HG02840 (cell line): ENCODE measurements at regions not wholly inside any gene's neighbourhood (a gene's known extent, or its start where the extent isn't known, plus 50 kb on each side); places are given as distances from the start of the nearest gene placed in this dataset.
"Not testable (repeated sequence)": the region's sequence is repeated elsewhere in the genome, so short reads cannot be mapped to it uniquely, and the experiment has no call there.

Experiments
- ATAC-seq: cut with Tn5 transposase; IDR thresholded peaks from one replicate; pipeline ENCODE4 v1.9.1; 2021; ENCODE audit warnings: mild to moderate bottlenecking, moderate library complexity, moderate number of reproducible peaks; ENCODE audit not compliant: unreplicated experiment, low FRiP score

- no peak for ATAC-seq
These were observed 70.5 kb upstream of the CPSF6 start for GRCh38 chr12:69168828-69169227.

GRCh38 chr12:69170293-69170692 is 69.1 kb upstream of the CPSF6 start:
- ATAC-seq, result no peak

DNA sequence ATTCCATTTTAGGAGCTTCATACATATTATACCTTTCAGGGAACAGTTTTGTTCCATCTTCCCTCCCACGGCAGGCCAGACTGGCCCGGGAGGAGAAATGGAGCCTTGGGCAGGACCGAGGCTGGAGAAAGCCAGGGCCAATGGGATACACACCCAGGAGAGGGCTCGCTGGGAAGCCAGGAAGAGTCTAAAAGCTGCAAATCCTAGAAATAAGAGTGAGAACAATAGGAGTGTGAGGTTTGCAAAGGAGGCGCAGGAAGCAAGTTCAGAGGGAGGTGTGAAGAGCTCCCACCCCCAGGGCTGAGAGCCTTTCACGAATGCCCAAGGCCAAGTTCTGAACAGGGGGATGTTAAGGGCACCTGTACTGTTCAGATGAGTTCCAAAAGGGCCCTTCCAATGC is 67.5 kb upstream of the CPSF6 start:
- no peak for ATAC-seq

DNA sequence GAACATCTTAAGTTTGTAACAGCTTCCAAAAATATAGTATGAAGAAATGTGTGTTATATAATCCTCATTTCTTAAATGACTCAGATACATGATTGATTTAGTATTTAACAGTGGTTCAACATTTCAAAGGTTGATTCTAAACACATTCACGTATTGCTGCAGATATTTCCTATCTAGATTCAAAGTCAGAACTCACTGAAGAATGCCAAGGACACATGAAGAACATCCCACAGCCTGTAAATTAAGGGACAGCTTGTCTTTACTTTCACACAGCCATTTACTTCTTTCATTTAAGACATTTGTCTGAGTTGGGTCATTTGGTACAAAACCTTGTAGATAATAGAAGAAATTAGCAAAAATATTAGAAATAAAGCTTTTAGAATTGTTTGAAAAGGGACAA is 66.9 kb upstream of the CPSF6 start:
- ATAC-seq, result no peak

GRCh38 chr12:69173368-69173767 is 66.0 kb upstream of the CPSF6 start:
- no peak for ATAC-seq

DNA sequence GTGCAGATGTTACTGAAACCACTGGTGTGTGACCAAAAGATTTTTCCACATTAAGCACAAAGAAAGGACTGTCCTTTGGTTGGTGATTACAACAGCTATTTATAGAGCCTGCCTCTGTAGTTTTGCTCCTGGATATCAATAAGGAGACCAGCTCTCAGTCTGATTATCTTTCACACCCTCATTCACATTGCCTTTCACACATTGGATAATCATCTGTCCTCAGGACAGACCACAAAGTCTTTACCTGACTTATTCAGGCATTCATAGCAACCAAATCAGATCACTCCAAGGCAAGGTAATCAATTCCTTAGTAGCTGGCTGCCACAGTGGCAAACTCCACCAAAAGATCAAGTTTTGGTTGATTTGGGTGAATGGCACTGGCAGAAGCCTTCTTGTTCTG is 59.6 kb upstream of the CPSF6 start:
- no peak for ATAC-seq

GRCh38 chr12:69187572-69187971 is 51.8 kb upstream of the CPSF6 start:
- not testable (repeated sequence) for ATAC-seq

- no peak for ATAC-seq
These were observed 49.9 kb upstream of the CPSF6 start for GRCh38 chr12:69189378-69189978.
